ENCODE measurements at regions not wholly inside any gene's neighbourhood (a gene's known extent, or its start where the extent isn't known, plus 50 kb on each side); places are given as distances from the start of the nearest gene placed in this dataset.

DNA sequence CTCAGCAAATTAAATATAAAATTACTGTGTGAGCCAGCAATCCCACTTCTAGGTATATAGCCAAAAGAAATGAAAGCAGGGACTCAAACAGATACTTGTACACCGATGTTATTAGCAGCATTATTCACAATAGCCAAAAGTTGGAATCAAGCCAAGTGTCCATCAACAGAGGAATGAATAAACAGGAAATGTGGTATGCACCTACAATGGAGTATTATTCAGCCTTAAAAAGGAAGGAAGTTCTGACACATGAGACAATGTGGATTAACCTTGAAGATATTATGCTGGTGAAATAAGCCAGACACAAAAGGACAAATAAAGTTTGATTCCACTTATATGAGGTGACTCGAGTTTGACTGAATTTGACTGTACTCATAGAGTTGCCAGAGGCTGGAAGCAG, 108.3 kb upstream of the DUSP21 start:
- H3K36me3 Mint-ChIP-seq (ENCODE audit: low read depth) = no peaks in the 10 kb centered on the region
- H3K27me3 Mint-ChIP-seq = no peaks in the 10 kb centered on the region
- H3K4me3 Mint-ChIP-seq = no peak overlapping the region
- CTCF ChIA-PET = no interaction called here
- H3K27ac Mint-ChIP-seq = no peak overlapping the region
- DNase-seq = no peak
- no peaks in the 10 kb centered on the region for H3K9me3 Mint-ChIP-seq
- H3K4me1 Mint-ChIP-seq = no peaks in the 10 kb centered on the region
- POLR2A ChIA-PET = no interaction called here

DNA sequence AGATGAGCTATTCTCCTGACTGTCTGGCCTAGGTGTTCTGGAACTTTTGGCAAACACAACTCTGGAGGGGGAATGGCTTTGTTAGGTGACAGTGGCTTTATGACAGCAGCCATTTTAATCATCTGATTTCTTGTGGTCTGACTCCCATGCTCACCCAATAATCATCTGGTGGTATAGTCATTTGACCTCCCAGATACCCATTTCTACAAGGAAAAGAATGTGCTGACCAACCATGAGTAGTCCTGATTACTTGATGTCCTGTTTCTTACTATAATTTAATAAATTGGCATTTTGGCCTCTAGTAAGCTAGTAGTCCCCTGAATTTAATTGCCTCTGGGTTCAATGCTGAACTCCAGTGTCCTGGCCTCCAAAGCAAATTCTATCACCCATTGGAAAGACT, 109.9 kb upstream of the DUSP21 start:
- Mint-ChIP-seq H3K27ac (no peak overlapping the region), H3K4me1 (no peaks in the 10 kb centered on the region), H3K4me3 (no peak overlapping the region), H3K27me3 (no peaks in the 10 kb centered on the region), H3K36me3 (ENCODE audit: low read depth) (no peaks in the 10 kb centered on the region), H3K9me3 (no peaks in the 10 kb centered on the region)
- POLR2A ChIA-PET = no interaction called here
- CTCF ChIA-PET = no interaction called here
- no peak for DNase-seq

DNA sequence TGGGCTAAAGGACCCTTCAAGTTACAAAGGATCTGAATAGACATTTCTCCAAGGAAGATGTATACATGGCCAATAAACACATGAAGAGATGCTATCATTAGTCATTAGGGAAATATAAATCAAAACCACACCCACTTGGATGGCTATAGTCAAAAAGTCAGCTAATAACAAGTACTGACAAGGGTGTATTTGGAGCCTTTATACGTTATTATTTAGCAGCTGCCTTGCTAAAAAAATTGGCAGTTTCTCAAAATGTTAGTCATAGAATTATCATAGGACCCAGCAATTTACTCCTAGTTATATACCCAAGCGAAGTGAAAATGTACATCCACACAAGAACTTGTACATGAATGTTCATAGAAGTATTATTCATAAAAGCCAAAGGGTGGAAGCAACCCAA, 112.7 kb upstream of the DUSP21 start:
- no peak overlapping the region for H3K4me3 Mint-ChIP-seq
- no peaks in the 10 kb centered on the region for H3K36me3 Mint-ChIP-seq (ENCODE audit: low read depth)
- POLR2A ChIA-PET = no interaction called here
- DNase-seq = no peak
- CTCF ChIA-PET = no interaction called here
- H3K27ac Mint-ChIP-seq = no peak overlapping the region
- H3K4me1 Mint-ChIP-seq = no peaks in the 10 kb centered on the region
- H3K27me3 Mint-ChIP-seq = no peaks in the 10 kb centered on the region
- H3K9me3 Mint-ChIP-seq = no peaks in the 10 kb centered on the region

DNA sequence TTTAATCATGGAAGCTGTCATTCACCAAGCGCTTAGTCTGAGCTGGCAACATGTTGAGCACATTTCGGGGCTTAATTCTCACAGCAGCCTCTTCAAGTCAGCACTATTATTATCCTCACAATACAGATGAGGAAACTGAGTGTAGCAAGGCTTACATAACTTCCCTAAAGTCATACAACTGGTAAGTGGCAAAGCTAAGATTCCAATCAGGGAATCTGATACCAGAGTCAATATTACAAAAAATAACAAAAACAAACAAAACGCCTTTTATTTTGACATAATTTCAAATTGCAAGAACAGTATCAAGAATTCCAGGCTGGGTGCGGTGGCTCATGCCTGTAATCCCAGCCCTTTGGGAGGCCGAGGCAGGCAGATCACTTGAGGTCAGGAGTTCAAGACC, 120.4 kb upstream of the DUSP21 start:
- Mint-ChIP-seq H3K36me3 (ENCODE audit: low read depth) (no peaks in the 10 kb centered on the region), H3K27me3 (no peaks in the 10 kb centered on the region), H3K27ac (no peak overlapping the region), H3K9me3 (no peaks in the 10 kb centered on the region), H3K4me1 (no peaks in the 10 kb centered on the region), H3K4me3 (no peak overlapping the region)
- ChIA-PET POLR2A (no interaction called here), CTCF (interaction anchor here (1.0 kb wide), 1 partner anchor 14 kb away, joined by 3 read pairs; no protein-coding TSS in a partner anchor)
- no peak for DNase-seq

DNA sequence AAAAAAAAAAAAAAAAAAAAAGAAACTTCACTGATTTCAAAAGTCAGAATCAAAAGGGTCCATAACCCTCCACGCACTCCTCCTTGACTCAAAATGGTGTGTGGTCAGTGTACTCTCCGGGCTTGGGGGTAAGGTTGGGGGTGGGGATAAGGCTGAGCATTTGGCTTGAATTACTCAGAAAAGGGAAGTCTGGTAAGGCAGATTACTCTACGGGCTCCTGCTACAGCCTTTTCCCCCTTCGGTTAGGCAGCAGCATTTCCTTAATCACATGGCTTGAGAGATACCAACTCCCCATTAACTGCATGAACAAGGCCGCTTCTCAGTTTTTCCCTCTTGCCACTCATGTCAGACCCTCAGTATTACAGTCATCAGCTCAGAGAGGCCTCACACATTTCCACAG, 135.4 kb upstream of the DUSP21 start:
- Mint-ChIP-seq H3K36me3 (ENCODE audit: low read depth) (no peaks in the 10 kb centered on the region), H3K27me3 (no peaks in the 10 kb centered on the region), H3K27ac (no peak overlapping the region), H3K4me1 (no peaks in the 10 kb centered on the region), H3K9me3 (no peaks in the 10 kb centered on the region), H3K4me3 (no peak overlapping the region)
- DNase-seq = no peak
- ChIA-PET CTCF (interaction anchor here (1.0 kb wide), 1 partner anchor 15 kb away, joined by 3 read pairs; no protein-coding TSS in a partner anchor), POLR2A (no interaction called here)

DNA sequence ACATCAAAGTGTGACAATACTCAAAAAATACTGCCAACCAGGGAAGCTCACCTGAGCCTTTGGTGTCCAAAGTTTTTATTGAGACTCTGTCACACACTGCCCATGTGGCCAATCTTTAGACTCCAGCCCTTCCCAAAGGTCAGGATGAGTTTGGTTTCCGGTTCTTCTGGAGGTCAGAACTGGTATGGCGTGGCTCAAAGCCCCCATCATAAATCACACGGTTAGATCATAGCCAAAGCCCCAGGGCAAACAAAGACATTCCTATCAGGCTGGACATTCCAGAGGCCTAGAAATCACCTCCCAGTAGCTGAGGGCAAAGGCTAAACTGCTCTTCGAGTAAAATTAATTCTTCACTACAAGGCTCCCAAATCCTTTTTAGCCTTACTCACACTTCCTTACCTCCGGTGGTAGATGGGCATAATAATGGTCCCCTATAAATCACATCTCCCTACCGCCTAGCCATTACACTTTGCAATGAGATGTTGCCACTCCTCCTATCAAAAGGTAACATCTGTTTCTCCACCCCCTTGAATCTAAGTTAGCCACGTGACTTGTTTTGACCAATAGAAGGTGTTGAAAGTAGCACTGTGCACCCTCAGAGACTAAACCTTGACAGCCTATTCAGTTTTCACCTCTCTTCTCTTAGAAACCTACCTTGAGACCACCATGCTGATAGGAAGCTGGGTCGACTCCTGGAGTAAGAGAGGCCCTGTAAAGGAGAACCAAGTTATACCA, 137.8 kb upstream of the DUSP21 start:
- Mint-ChIP-seq H3K36me3 (ENCODE audit: low read depth) (no peaks in the 10 kb centered on the region), H3K27ac (no peak overlapping the region), H3K9me3 (no peaks in the 10 kb centered on the region), H3K4me1 (no peaks in the 10 kb centered on the region), H3K4me3 (no peak overlapping the region), H3K27me3 (no peaks in the 10 kb centered on the region)
- CTCF ChIA-PET = no interaction called here
- POLR2A ChIA-PET = no interaction called here
- no peak for DNase-seq

DNA sequence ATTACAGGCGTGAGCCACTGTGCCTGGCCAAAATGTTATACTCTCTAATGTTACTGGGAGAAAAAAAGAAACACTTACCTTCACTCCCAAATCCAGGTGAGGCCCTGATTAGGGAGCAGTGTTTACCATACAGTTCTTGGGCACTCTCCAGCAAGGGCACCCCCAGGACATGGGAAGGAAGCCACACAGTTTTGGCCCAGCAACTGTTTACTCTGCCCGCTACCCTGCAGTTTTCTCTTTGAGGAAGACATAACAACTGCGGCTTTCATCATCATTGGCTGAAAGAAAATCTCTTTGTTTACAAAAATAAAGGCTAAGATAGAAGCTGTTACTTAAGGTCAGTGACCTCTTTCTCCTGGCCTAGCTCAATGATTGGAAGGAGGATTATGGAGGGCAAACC, 145.5 kb upstream of the DUSP21 start:
- CTCF ChIA-PET = interaction anchor here (0.6 kb wide), 1 partner anchor 565 kb away, joined by 3 read pairs; no protein-coding TSS in a partner anchor
- no peaks in the 10 kb centered on the region for H3K27me3 Mint-ChIP-seq
- no peaks in the 10 kb centered on the region for H3K4me1 Mint-ChIP-seq

DNA sequence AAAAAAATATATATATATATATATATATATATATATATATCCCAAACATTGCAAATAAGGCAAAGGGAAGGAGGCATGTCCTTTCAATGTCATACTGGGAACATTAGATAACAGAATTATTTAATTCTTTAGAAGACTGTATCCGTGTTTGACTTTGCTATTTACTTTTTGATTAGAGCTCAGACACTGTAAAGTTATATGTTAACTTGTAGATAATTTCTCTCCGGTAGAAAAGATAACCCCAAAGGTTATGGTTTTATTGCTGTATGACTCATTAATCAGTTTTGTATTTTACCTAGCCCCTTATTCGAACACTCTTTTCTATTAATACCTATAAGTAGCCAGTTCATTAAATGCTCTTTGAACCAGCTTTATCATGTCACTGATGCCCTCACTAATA, 150.6 kb upstream of the DUSP21 start:
- Mint-ChIP-seq H3K27ac (no peak overlapping the region), H3K4me3 (no peak overlapping the region), H3K27me3 (no peaks in the 10 kb centered on the region), H3K9me3 (no peaks in the 10 kb centered on the region), H3K36me3 (ENCODE audit: low read depth) (no peaks in the 10 kb centered on the region), H3K4me1 (no peaks in the 10 kb centered on the region)
- ChIA-PET CTCF (interaction anchor here (0.6 kb wide), 1 partner anchor 1231 kb away, joined by 3 read pairs; no protein-coding TSS in a partner anchor), POLR2A (no interaction called here)
- no peak for DNase-seq

More for the DNA sequence above, 145.5 kb upstream of the DUSP21 start:
- Mint-ChIP-seq H3K9me3 (no peaks in the 10 kb centered on the region), H3K36me3 (ENCODE audit: low read depth) (no peaks in the 10 kb centered on the region), H3K4me3 (no peak overlapping the region), H3K27ac (no peak overlapping the region)
- POLR2A ChIA-PET = no interaction called here
- no peak for DNase-seq

DNA sequence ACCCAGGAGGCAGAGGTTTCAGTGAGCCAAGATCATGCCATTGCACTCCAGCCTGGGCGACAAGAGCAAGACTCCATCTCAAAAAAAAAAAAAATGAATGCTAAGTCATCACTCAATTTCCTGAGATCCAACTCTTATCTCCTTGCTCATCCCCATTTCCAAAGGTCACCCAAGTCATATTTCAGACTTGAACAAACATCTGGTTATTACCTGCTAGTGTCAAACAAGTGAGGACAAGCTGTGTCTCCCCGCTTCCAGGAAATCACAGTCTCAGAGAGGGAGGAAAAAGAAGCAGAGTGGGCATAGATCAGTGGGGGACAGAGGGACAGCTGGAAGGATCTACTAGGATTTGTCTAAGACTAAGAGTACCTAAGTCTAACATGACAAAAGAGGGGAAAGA, 147.5 kb upstream of the FUNDC1 start:
- POLR2A ChIA-PET = no interaction called here
- Mint-ChIP-seq H3K9me3 (no peaks in the 10 kb centered on the region), H3K27ac (no peak overlapping the region)

DNA sequence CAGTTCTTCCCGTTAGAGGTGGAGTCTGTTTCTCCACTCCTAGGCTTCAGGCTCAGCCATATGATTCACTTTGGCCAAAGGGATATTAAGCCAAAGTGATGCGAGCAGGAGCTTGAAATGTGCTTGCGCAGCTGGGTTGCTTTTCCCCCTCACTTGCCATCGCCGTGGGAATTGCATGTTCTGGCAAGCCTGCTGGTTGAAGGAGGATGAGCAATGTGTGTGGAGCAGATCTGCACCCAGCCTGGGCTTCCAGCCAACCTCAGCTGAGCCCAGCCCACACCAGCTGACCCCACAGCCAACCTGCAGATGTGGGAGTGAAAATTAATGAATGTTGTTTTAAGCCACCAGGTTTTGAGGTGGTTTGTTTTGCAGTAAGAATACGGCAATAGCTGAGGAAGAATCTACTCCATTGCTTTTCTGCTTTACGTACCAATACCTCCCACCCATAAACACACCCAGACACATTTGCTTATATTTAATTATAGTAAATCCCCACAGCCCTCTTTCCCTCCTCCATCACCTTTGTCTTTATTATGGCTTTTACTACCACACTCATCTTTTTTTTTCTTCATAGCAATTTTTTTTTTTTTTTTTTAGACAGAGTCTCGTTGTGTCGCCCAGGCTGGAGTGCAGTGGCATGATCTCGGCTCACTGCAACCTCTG, 132.8 kb upstream of the FUNDC1 start:
- Mint-ChIP-seq H3K4me1 (no peaks in the 10 kb centered on the region), H3K27me3 (no peaks in the 10 kb centered on the region), H3K9me3 (no peaks in the 10 kb centered on the region), H3K27ac (no peak overlapping the region), H3K4me3 (no peak overlapping the region), H3K36me3 (ENCODE audit: low read depth) (no peaks in the 10 kb centered on the region)
- ChIA-PET POLR2A (no interaction called here), CTCF (no interaction called here)
- no peak for DNase-seq

More for the DNA sequence above, 147.5 kb upstream of the FUNDC1 start:
- DNase-seq = no peak
- Mint-ChIP-seq H3K36me3 (ENCODE audit: low read depth) (no peaks in the 10 kb centered on the region), H3K27me3 (no peaks in the 10 kb centered on the region), H3K4me1 (no peaks in the 10 kb centered on the region), H3K4me3 (no peak overlapping the region)
- CTCF ChIA-PET = interaction anchor here (0.6 kb wide), 1 partner anchor 115 kb away, joined by 3 read pairs; no protein-coding TSS in a partner anchor

DNA sequence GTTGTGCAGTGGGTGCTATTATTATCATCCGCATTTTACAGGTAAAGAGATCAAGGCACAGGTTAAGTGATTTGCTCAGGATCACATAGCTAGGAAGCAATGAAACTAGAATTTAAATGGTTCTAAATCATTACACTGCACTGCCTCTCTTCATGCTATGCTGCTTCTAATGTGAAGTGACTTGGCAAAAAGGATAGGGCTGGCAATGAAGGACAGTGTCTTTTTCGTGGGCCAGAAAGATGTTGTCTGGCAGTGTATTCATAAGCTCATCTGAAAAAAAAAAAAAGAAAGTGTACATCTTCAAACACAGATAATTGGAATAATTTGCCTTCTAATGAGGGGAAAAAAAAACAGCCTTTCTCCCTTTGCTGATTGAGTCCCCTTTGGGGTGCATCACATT, 132.2 kb upstream of the FUNDC1 start:
- no peak for DNase-seq
- no peaks in the 10 kb centered on the region for H3K36me3 Mint-ChIP-seq (ENCODE audit: low read depth)
- no peak overlapping the region for H3K4me3 Mint-ChIP-seq
- no peaks in the 10 kb centered on the region for H3K27me3 Mint-ChIP-seq
- no peaks in the 10 kb centered on the region for H3K4me1 Mint-ChIP-seq
- no peaks in the 10 kb centered on the region for H3K9me3 Mint-ChIP-seq
- CTCF ChIA-PET = no interaction called here
- no peak overlapping the region for H3K27ac Mint-ChIP-seq
- POLR2A ChIA-PET = interaction anchor here (0.6 kb wide), 1 partner anchor 26 kb away, joined by 3 read pairs; no protein-coding TSS in a partner anchor

DNA sequence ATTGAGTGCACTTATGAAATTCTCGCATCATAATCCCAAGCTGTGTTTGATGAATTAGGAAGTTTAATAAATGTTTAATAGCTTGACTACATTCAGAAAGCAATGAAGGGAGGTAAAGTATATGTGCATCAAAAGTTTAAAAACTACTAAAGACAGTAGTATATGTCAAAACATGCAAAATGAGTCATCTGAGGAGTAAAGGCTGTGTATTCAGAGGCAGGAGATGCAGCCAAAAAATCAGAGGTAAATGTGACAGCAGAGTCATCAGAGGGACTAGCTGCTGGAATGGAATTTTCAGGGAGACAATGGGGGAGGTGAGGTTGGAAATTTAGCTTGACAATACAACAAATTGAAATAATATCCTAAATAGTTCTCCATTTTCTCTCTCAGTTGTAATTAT, 127.0 kb upstream of the FUNDC1 start:
- ChIA-PET POLR2A (no interaction called here), CTCF (no interaction called here)
- no peak for DNase-seq

DNA sequence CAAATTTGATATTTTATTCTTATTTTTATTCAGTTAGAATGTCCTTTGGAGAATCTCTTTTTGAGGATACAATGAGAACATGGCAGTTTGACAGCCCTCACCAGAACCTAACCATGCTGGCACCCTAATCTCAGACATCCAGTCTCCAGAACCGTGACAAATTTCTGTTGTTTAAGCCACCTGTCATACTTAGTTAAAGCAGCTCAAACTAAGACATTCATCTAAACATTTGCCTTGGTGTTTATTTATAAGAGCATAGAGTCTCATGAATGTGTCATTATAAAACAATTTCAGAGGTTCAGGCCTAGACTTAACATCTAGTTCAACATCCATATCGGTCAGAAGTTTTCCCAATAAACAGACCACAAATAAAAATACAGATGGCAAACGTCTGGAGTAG, 125.1 kb upstream of the FUNDC1 start:
- Mint-ChIP-seq H3K4me3 (no peak overlapping the region), H3K27ac (no peak overlapping the region), H3K4me1 (no peaks in the 10 kb centered on the region), H3K27me3 (no peaks in the 10 kb centered on the region), H3K9me3 (peaks cover 4% of the 10 kb centered on the region), H3K36me3 (ENCODE audit: low read depth) (no peaks in the 10 kb centered on the region)
- no peak for DNase-seq
- ChIA-PET POLR2A (no interaction called here), CTCF (no interaction called here)

More for the DNA sequence above, 127.0 kb upstream of the FUNDC1 start:
- H3K27ac Mint-ChIP-seq = no peak overlapping the region
- no peaks in the 10 kb centered on the region for H3K27me3 Mint-ChIP-seq
- H3K4me3 Mint-ChIP-seq = no peak overlapping the region
- no peaks in the 10 kb centered on the region for H3K36me3 Mint-ChIP-seq (ENCODE audit: low read depth)
- no peaks in the 10 kb centered on the region for H3K9me3 Mint-ChIP-seq
- H3K4me1 Mint-ChIP-seq = no peaks in the 10 kb centered on the region

Measured in activated CD4-positive, alpha-beta T cell treated with anti-CD3 and anti-CD28 coated beads, Interleukin-2, amount 10 ng/mL, durations not matched to agents 7 days and 5 days (primary cell).